CD4-positive, alpha-beta T cell treated with Interleukin-1 beta for 1 hour (primary cell): ENCODE measurements at regions not wholly inside any gene's neighbourhood (a gene's known extent, or its start where the extent isn't known, plus 50 kb on each side); places are given as distances from the start of the nearest gene placed in this dataset.

Source experiments
- DNase-seq, 2 donors: peaks; one replicate each; pipeline ENCODE4 v3.0.0-alpha.2; 2020 to 2022

GRCh38 chr1:193339401-193339800 lies 153.0 kb upstream of the B3GALT2 start:
- DNase-seq = no peak

GRCh38 chr1:193338194-193338593 lies 151.8 kb upstream of the B3GALT2 start:
- DNase-seq = no peak

DNA sequence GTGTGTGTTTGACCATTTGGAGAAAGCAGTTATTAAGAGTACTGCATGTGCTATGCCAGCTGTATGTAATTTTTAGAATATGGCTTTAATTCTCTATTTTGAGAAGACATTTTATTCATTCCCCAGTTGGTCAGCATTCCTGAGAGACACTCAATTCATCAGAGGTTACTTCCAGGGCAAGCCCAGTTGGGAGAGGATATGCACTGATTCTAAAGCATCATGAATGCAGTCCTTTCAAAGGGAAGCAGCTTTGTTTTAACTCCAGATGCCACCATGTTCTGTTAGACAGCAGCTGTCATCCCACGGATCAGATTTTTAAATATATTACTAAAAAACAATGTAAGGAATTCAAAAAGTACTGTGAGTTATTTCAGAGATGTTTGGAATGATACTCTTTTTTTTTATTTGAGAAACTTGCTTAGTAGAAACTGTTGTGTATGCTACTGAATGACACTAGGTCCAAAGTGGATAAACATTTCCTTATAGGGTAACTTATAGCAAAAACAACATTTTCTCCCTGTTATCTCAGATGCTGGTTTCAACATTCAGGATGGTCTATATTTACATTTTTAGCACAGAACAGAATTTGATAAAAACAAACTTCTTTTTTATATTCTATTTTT lies 149.5 kb upstream of the B3GALT2 start:
- DNase-seq = no peak

GRCh38 chr1:193333166-193333565 lies 146.8 kb upstream of the B3GALT2 start:
- DNase-seq = no peak

GRCh38 chr1:193326296-193326695 lies 139.9 kb upstream of the B3GALT2 start:
- DNase-seq = no peak

GRCh38 chr1:193325771-193326170 lies 139.4 kb upstream of the B3GALT2 start:
- no peak for DNase-seq

DNA sequence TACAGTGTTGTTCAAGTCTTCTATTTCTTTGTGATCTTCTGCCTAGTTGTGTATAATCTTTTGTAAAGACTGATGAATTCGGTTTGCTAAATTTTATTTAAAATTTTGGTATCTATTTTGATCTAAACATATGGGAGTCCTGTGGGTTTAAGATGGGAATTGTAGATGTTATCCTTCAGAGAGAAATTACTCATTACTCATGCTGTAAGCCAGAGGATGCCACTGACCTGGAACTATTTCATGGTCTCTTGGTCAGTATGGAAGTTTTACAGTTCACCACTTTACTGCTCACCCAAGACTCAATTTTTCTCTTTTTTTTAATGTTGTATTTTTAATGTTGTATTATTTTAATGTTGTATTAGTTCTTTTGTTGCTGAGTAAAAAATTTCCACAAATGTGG lies 138.6 kb upstream of the B3GALT2 start:
- no peak for DNase-seq

- no peak for DNase-seq
Measured at GRCh38 chr1:193322211-193322610, 135.8 kb upstream of the B3GALT2 start.

- no peak for DNase-seq
Measured at GRCh38 chr1:193321242-193321840, 134.9 kb upstream of the B3GALT2 start.

DNA sequence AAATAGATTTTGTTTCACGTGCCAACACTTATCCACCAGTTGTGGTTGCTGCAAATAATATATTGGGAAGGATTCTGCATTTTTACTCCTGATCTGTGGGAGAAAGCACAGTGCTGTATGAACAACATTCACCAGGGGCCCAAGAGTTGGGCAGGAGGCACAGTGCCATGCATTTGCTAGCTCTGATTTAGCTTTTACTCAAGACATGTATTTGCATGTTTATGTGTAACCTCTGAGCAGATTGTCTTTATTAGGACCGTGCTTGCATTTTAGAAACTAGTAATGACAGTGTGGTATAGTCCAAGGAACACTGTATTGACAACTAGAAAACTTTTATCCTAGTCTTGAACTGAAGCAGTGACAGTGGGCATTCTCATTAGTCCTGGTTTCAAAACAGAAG lies 133.9 kb upstream of the B3GALT2 start:
- DNase-seq = no peak

DNA sequence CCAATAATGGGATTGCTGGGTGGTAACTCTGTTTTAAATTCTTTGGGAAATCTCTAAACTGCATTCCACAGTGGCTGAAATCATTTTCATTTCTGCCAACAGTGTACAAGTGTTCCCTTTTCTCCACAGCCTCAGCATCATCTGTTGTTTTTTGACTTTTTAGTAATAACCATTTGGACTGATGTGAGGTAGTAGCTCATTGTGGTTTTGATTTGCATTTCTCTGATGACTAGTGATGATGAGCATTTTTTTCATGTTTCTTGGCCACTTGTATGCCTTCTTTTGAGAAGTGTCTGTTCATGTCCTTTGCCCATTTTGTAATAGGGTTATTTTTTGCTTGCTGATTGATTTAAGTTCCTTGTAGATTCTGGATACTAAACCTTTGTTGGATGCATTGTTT lies 131.9 kb upstream of the B3GALT2 start:
- no peak for DNase-seq

DNA sequence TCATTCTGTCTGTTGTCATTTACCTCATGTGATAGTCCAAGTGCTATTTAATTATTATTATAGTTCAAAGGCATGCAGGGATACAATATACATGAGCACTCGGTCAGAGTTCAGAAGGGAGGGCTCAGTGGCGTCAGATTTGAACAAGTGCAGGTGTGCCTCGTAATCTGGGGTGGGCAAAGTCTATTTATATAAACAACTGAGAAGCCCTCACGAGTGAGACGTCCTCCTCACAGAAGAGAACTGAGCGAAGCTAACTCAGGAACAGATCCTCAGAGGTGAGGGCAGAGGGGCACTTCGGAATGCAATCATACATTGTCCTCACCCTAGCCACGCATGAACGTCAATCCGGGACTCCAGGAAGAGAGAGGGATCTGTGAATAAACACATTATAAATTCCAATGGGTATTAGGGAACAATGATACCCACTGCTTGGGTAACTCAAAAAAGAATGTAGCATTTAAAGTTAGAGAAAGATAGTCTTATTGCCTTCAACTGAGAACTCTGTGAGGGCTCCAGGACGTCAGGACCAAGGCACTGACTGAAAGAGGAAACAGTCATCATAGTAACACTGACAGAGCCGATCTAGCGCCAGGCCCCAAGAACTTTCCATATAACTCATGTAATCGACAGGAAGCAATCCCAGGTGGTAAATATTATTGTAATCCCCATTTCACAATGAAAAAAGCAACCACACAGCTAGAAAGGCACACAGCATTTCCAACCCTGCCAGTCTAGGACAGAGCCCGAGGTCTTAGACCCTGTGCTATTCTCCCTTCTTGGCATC lies 127.1 kb upstream of the B3GALT2 start:
- DNase-seq = no peak

DNA sequence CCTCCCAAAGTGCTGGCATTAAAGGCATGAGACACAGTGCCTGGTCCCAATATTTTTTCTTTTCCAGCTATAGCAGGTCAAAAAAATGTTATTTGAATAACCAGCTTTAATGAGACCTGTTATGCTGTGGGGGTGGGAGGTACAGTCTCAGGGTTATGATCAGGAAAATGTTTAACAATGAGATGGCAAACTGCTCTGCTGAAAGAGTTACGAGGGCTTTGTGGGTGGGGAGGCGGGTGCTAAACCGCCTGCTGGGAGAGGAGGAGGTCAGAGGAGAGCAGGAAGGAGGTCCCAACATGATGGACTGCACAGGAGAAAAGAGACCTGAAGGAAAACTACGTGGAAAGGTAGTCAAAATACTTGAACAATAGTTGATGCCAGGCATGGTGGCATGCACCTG lies 126.0 kb upstream of the B3GALT2 start:
- no peak for DNase-seq

DNA sequence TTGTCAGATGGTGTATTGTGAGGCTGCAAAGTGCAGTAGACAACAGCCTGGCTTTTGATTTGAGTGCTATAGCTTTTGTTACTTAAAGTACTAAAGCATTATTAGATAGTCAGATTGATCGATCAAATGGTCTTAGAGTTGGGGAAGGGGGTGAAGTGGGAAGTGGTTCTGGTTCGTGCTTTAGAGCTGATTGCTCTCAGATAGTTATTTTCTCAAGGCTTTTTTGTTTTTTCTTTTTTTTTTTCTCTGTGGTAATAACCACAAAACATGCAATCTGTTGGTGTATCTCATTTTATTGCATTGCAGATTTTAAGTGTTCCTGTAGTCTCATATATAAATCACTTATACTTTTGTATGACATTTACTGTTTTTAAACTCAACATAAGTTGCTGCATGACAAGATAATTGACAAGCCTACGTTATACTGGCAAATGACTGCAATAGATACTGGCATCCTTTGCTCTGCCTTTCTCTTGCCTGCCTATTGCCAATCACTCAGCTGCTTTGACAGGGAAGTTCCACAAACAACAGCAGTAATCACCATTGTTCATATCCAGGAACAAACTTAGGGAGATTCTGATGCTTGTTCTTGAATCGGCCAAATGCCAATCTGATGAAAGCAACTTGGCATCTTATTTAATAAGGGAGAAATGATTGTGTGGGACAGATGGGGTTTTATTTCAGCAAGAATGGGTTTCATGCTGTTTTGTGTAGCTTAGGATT lies 125.0 kb upstream of the B3GALT2 start:
- no peak for DNase-seq

DNA sequence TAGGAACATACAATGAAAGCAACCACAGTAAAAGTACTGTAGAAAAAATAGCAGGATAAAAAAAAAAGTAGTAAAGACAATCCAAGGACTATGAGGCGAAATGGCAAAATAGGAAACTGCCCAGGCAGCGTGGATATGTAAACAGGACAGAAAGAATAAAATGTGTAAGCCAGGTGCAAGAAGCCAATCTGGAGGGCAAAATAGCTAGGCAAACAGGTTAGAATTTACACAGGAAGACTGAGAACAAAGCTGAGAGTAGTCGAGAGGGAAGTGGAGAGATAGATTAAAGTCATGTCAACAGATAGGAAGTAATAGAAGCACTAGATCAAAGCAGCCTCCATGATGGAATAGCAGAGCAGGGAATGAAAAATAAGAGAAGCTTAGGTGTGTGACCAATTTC lies 124.2 kb upstream of the B3GALT2 start:
- DNase-seq = no peak

GRCh38 chr1:193309936-193310475 lies 123.6 kb upstream of the B3GALT2 start:
- DNase-seq = no peak

DNA sequence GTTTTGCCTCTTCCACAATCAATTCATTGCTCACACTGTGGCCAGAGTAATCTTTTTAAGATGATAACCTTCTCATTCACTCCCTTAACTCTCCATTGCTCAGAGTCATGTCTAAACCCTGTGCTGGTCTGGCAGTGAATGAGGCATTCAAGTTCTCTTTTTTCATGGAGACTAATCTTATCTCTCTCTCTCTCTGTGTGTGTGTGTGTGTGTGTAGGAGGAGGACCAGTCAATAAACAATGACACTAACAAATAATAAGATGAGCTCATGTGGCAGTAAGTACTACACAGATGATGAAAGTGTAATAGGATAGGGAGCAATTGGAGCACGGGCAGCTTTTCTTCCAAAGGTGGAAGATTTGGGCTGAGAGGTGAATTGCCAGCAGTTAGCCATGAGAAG lies 122.0 kb upstream of the B3GALT2 start:
- DNase-seq = no peak

DNA sequence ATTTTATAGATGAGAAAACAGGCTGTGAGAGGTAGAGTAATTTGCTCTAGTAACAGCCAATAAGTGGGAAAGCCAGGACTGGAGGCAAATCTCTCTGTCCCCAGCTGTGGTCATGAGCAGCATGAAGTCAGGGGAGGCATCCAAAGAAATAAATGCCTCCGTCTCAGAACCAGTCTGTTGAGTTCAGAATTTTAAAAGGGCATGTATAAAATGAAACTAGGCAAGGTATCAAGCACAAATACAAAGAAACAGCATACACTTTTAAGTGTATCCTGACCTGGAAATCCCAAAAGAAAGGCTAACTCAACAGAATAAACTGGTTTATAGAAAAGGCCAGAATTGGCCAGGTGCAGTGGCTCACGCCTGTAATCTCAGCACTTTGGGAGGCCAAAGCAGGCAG lies 120.0 kb upstream of the B3GALT2 start:
- DNase-seq = no peak
